ENCODE measurements at regions not wholly inside any gene's neighbourhood (a gene's known extent, or its start where the extent isn't known, plus 50 kb on each side); places are given as distances from the start of the nearest gene placed in this dataset.

GRCh38 chr2:6103372-6103771 is 411.2 kb downstream of the SOX11 start:
- no peak for DNase-seq (ENCODE audit: low read depth in 4 of 6, low spot score in 6 of 6)
- no peaks in the 10 kb centered on the region for H3K27me3 ChIP-seq (ENCODE audit: control insufficient read depth, insufficient read depth, low read length)
- H3K9me3 ChIP-seq (ENCODE audit: control insufficient read depth, insufficient read depth, low read length): no peaks in the 10 kb centered on the region
- no peaks in the 10 kb centered on the region for H3K4me1 ChIP-seq (ENCODE audit: control insufficient read depth, insufficient read depth, low read length)
- no peak overlapping the region for H3K27ac ChIP-seq (ENCODE audit: low read depth, low read length)
- WGBS (ENCODE audit: insufficient coverage): 86% methylated on average over 1 of the region's 3 CpGs
- no peak overlapping the region for H3K4me3 ChIP-seq (ENCODE audit: low read depth, low read length)
- H3K36me3 ChIP-seq (ENCODE audit: control insufficient read depth, insufficient read depth, low read length): no peaks in the 10 kb centered on the region

- no peaks in the 10 kb centered on the region for H3K9me3 ChIP-seq (ENCODE audit: control insufficient read depth, insufficient read depth, low read length)
- DNase-seq (ENCODE audit: low read depth in 4 of 6, low spot score in 6 of 6): no peak
- WGBS (ENCODE audit: insufficient coverage): 84% methylated on average over 3 of the region's 3 CpGs
- H3K4me3 ChIP-seq (ENCODE audit: low read depth, low read length): no peak overlapping the region
- H3K4me1 ChIP-seq (ENCODE audit: control insufficient read depth, insufficient read depth, low read length): no peaks in the 10 kb centered on the region
- no peaks in the 10 kb centered on the region for H3K36me3 ChIP-seq (ENCODE audit: control insufficient read depth, insufficient read depth, low read length)
- H3K27me3 ChIP-seq (ENCODE audit: control insufficient read depth, insufficient read depth, low read length): no peaks in the 10 kb centered on the region
- no peak overlapping the region for H3K27ac ChIP-seq (ENCODE audit: low read depth, low read length)
These were observed 411.8 kb downstream of the SOX11 start for GRCh38 chr2:6103949-6104348.

GRCh38 chr2:6107290-6107689 is 415.1 kb downstream of the SOX11 start:
- Histone ChIP-seq H3K4me3 (ENCODE audit: low read depth, low read length) (no peak overlapping the region), H3K27ac (ENCODE audit: low read depth, low read length) (no peak overlapping the region), H3K4me1 (ENCODE audit: control insufficient read depth, insufficient read depth, low read length) (no peaks in the 10 kb centered on the region), H3K36me3 (ENCODE audit: control insufficient read depth, insufficient read depth, low read length) (no peaks in the 10 kb centered on the region), H3K9me3 (ENCODE audit: control insufficient read depth, insufficient read depth, low read length) (no peaks in the 10 kb centered on the region), H3K27me3 (ENCODE audit: control insufficient read depth, insufficient read depth, low read length) (no peaks in the 10 kb centered on the region)
- WGBS (ENCODE audit: insufficient coverage): 100% methylated on average over 1 of the region's 4 CpGs
- no peak for DNase-seq (ENCODE audit: low read depth in 4 of 6, low spot score in 6 of 6)

- DNase-seq (ENCODE audit: low read depth in 4 of 6, low spot score in 6 of 6): no peak
These were observed 417.6 kb downstream of the SOX11 start for GRCh38 chr2:6109831-6110230.

GRCh38 chr2:6111781-6112261 is 419.6 kb downstream of the SOX11 start:
- peak in 2 of 6 donors; percentile 28 to 75 for DNase-seq (ENCODE audit: low read depth in 4 of 6, low spot score in 6 of 6)
- H3K9me3 ChIP-seq (ENCODE audit: control insufficient read depth, insufficient read depth, low read length): no peaks in the 10 kb centered on the region
- H3K4me1 ChIP-seq (ENCODE audit: control insufficient read depth, insufficient read depth, low read length): no peaks in the 10 kb centered on the region
- no peaks in the 10 kb centered on the region for H3K36me3 ChIP-seq (ENCODE audit: control insufficient read depth, insufficient read depth, low read length)
- no peak overlapping the region for H3K4me3 ChIP-seq (ENCODE audit: low read depth, low read length)
- WGBS (ENCODE audit: insufficient coverage): no CpG with 5 or more reads among the region's 2 CpGs
- no peak overlapping the region for H3K27ac ChIP-seq (ENCODE audit: low read depth, low read length)
- H3K27me3 ChIP-seq (ENCODE audit: control insufficient read depth, insufficient read depth, low read length): no peaks in the 10 kb centered on the region

More at GRCh38 chr2:6109831-6110230, 417.6 kb downstream of the SOX11 start:
- Histone ChIP-seq H3K4me3 (ENCODE audit: low read depth, low read length) (no peak overlapping the region), H3K27me3 (ENCODE audit: control insufficient read depth, insufficient read depth, low read length) (no peaks in the 10 kb centered on the region), H3K27ac (ENCODE audit: low read depth, low read length) (no peak overlapping the region), H3K4me1 (ENCODE audit: control insufficient read depth, insufficient read depth, low read length) (no peaks in the 10 kb centered on the region), H3K9me3 (ENCODE audit: control insufficient read depth, insufficient read depth, low read length) (no peaks in the 10 kb centered on the region), H3K36me3 (ENCODE audit: control insufficient read depth, insufficient read depth, low read length) (no peaks in the 10 kb centered on the region)
- WGBS (ENCODE audit: insufficient coverage): no CpG with 5 or more reads among the region's 1 CpG

GRCh38 chr2:6113786-6114185 is 421.6 kb downstream of the SOX11 start:
- DNase-seq (ENCODE audit: low read depth in 4 of 6, low spot score in 6 of 6): peak in 5 of 6 donors; percentile 4 to 56 (median 17)
- H3K4me3 ChIP-seq (ENCODE audit: low read depth, low read length): no peak overlapping the region
- WGBS (ENCODE audit: insufficient coverage): no CpG with 5 or more reads among the region's 4 CpGs
- H3K9me3 ChIP-seq (ENCODE audit: control insufficient read depth, insufficient read depth, low read length): no peaks in the 10 kb centered on the region
- H3K4me1 ChIP-seq (ENCODE audit: control insufficient read depth, insufficient read depth, low read length): no peaks in the 10 kb centered on the region
- no peaks in the 10 kb centered on the region for H3K36me3 ChIP-seq (ENCODE audit: control insufficient read depth, insufficient read depth, low read length)
- H3K27me3 ChIP-seq (ENCODE audit: control insufficient read depth, insufficient read depth, low read length): no peaks in the 10 kb centered on the region
- no peak overlapping the region for H3K27ac ChIP-seq (ENCODE audit: low read depth, low read length)

GRCh38 chr2:6127718-6128117 is 435.5 kb downstream of the SOX11 start:
- Histone ChIP-seq H3K27me3 (ENCODE audit: control insufficient read depth, insufficient read depth, low read length) (no peaks in the 10 kb centered on the region), H3K36me3 (ENCODE audit: control insufficient read depth, insufficient read depth, low read length) (no peaks in the 10 kb centered on the region), H3K27ac (ENCODE audit: low read depth, low read length) (no peak overlapping the region), H3K4me3 (ENCODE audit: low read depth, low read length) (no peak overlapping the region), H3K9me3 (ENCODE audit: control insufficient read depth, insufficient read depth, low read length) (no peaks in the 10 kb centered on the region), H3K4me1 (ENCODE audit: control insufficient read depth, insufficient read depth, low read length) (no peaks in the 10 kb centered on the region)
- peak in 1 of 6 donors; percentile 3 for DNase-seq (ENCODE audit: low read depth in 4 of 6, low spot score in 6 of 6)
- WGBS (ENCODE audit: insufficient coverage): 83% methylated on average over 3 of the region's 5 CpGs

GRCh38 chr2:6139142-6139541 is 447.0 kb downstream of the SOX11 start:
- Histone ChIP-seq H3K27me3 (ENCODE audit: control insufficient read depth, insufficient read depth, low read length) (no peaks in the 10 kb centered on the region), H3K4me1 (ENCODE audit: control insufficient read depth, insufficient read depth, low read length) (no peaks in the 10 kb centered on the region), H3K4me3 (ENCODE audit: low read depth, low read length) (no peak overlapping the region), H3K27ac (ENCODE audit: low read depth, low read length) (no peak overlapping the region), H3K9me3 (ENCODE audit: control insufficient read depth, insufficient read depth, low read length) (peaks cover 3% of the 10 kb centered on the region), H3K36me3 (ENCODE audit: control insufficient read depth, insufficient read depth, low read length) (no peaks in the 10 kb centered on the region)
- no peak for DNase-seq (ENCODE audit: low read depth in 4 of 6, low spot score in 6 of 6)
- WGBS (ENCODE audit: insufficient coverage): no CpG with 5 or more reads among the region's 3 CpGs

- H3K36me3 ChIP-seq (ENCODE audit: control insufficient read depth, insufficient read depth, low read length): no peaks in the 10 kb centered on the region
- H3K4me1 ChIP-seq (ENCODE audit: control insufficient read depth, insufficient read depth, low read length): no peaks in the 10 kb centered on the region
- peaks cover 3% of the 10 kb centered on the region for H3K9me3 ChIP-seq (ENCODE audit: control insufficient read depth, insufficient read depth, low read length)
- H3K27me3 ChIP-seq (ENCODE audit: control insufficient read depth, insufficient read depth, low read length): no peaks in the 10 kb centered on the region
- H3K27ac ChIP-seq (ENCODE audit: low read depth, low read length): no peak overlapping the region
- DNase-seq (ENCODE audit: low read depth in 4 of 6, low spot score in 6 of 6): no peak
- H3K4me3 ChIP-seq (ENCODE audit: low read depth, low read length): no peak overlapping the region
- WGBS (ENCODE audit: insufficient coverage): no CpG with 5 or more reads among the region's 1 CpG
These were observed 447.7 kb downstream of the SOX11 start for GRCh38 chr2:6139916-6140315.

- H3K4me3 ChIP-seq (ENCODE audit: low read depth, low read length): no peak overlapping the region
- WGBS (ENCODE audit: insufficient coverage): no CpG with 5 or more reads among the region's 1 CpG
These were observed 448.3 kb downstream of the SOX11 start for GRCh38 chr2:6140509-6140908.

More at GRCh38 chr2:6140509-6140908, 448.3 kb downstream of the SOX11 start:
- Histone ChIP-seq H3K27ac (ENCODE audit: low read depth, low read length) (no peak overlapping the region), H3K9me3 (ENCODE audit: control insufficient read depth, insufficient read depth, low read length) (peaks cover 3% of the 10 kb centered on the region), H3K36me3 (ENCODE audit: control insufficient read depth, insufficient read depth, low read length) (no peaks in the 10 kb centered on the region), H3K27me3 (ENCODE audit: control insufficient read depth, insufficient read depth, low read length) (no peaks in the 10 kb centered on the region), H3K4me1 (ENCODE audit: control insufficient read depth, insufficient read depth, low read length) (no peaks in the 10 kb centered on the region)
- no peak for DNase-seq (ENCODE audit: low read depth in 4 of 6, low spot score in 6 of 6)

All from spinal cord (tissue), 9 donors.